GM18861 (cell line): ENCODE measurements at regions not wholly inside any gene's neighbourhood (a gene's known extent, or its start where the extent isn't known, plus 50 kb on each side); places are given as distances from the start of the nearest gene placed in this dataset.
A peak's percentile ranks its signal among the peaks of the same experiment; 100 is the strongest.

Experiments used
- ATAC-seq: cut with Tn5 transposase; IDR thresholded peaks from one replicate; pipeline ENCODE4 v1.9.1; 2021; ENCODE audit not compliant: unreplicated experiment

DNA sequence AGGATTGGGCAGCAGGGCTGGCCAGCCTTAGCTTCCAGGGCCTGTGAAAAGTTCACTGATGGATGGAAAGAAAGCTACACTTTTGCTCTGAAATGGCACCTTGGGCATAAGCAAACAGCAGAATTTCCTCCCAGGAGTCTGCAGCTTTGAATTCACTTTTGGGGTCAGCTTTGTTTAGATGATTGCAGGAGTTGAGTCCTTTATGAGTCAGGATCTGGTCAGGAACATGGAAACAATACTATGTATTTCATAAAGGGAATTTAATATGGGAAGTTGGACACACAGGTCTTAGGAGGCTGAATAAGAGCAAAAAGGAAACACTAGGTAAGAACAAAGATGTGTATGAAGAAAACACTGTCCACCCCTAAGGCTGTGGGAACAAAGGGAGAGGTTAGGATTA lies 345.3 kb downstream of the TSN start:
- ATAC-seq, result no peak

DNA sequence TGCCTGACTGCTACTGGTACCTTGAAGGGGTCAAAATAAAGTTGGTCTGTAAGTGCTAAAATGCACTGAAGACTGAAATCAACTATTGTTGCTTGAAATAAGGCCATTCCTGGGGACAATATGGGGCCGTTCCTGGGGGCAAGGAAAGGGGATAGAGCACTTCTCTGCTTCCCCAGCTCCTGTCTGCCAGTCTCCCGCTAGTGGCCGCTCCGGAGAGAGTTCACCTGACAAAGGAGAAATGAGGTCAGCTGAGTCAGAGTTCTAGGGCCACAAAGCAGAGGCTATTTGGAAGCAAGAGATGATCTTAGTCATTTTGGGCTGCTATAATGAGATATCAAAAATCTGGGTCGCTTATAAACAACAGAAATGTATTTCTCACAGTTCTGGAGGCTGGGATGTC lies 345.9 kb downstream of the TSN start:
- no peak for ATAC-seq

DNA sequence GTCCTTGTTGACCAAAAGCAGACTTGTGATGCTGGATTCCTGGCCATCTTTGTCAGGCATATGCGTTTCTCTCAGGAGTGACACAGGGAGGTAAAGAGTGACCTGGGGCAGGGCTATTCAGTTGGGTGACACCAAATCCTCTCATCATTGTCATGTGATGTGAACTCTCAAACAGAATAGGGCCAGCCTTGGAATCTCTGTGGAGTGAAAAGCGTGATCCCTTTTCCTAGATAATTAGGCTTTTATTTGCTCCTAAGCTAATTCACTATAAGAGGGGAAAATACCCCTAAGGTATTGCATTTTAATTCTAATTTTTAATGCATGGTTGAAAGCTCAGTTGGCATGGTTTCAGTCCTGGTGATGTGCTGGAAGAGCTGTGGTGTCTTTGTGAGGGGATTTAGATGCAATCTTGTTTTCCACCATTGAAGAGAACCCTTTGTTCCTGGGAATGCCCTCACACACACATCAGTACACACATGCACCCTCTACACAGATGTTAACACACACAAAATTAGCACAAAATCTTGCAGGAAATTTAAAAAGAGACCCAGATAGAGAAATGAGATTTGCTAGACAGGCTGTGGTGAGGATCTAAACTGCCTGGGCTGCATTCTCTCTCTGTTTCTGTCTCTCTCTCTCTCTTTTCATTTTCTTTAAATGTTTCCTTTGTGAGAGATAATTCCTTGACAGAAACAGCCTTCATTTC lies 349.9 kb downstream of the TSN start:
- ATAC-seq, result no peak

DNA sequence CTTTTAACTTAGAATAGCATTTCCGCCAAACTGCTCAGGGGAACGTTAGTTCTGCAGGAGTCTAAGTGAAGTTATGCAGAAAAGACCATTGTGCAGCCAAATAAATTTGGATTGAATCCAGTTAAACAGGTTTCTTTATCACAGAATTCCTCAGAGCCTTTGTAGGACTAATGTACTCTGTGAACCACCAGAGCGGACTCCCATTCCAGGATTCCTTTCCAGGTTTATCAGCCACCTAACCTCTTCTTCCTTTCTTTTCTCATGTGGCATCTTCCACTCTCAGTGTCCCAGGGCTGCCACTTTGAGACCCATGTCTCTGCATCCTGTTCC lies 350.4 kb downstream of the TSN start:
- ATAC-seq, result no peak

GRCh38 chr2:122108186-122108585 lies 352.7 kb downstream of the TSN start:
- no peak for ATAC-seq

DNA sequence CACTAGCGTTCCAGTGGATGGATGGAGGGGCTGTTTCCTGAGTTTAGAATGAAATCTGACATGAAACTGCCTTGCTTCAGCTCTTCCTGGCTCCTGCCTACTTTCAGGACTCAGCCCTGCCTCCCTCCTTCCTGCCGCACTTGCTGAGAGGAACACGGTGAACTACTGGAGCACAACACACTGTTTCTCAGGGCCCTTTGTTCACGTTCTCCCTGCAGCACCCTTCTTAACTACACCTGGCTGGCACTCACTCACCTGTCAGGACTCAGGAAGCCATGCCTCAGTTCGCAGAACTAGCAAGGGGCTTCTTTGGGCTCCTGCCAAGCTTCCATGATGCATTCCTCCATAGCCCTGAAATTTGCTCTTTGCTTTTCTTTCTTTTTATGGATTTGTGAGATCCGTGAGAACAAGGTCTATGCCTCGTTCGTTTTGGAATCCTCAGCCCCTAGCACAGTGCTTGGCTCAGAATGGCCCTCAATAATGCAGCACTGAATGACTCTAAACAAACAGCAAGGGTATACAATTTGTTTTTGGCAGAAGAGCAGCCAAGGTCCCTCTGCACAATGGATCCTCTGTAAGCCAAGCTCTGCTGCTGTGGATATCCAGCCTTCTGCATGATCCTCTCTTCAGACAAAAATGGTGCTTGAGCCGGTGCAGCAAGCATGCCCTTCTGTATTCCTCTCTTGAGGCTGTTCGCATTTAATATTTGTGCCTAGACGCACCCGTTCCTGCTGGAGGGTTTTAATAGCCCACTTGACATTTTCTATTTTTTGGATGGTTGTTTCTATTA lies 357.0 kb downstream of the TSN start:
- ATAC-seq, result no peak

DNA sequence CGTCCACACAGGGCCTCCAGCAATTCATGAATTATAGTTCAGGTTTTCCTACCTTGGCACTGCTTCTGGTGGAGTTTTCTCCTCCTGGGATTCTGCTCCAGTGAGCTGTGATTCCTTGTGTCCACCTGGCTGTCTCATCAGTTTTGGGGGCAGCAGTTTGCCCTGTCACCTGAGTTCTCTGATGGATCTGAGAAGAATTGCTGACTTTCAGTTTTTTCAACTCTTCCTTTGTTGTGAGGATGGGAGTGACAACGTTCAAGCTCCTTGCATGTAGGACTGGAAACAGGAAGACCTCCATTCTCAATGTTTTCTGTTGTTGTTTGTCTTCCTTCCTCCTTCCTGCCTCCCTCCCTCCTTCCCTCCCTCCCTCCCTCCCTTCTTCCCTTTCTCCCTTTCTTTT lies 359.0 kb downstream of the TSN start:
- ATAC-seq, result no peak

DNA sequence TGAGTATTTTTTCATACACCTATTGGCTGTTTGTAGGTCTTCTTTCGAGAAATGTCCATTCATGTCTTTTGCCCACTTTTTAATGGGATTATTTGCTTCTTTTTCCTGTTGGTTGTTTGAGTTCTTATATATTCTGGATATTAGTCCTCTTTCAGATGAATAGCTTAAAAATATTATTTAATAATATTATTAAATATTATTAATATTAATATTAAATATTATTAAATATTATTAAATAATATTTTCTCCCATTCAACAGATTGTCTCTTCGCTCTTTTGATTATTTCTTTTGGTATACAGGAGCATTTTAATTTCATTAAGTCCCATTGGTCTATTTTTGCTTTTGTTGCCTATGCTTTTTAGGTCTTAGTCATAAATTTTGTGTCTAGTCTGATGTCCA lies 361.9 kb downstream of the TSN start:
- ATAC-seq, result no peak

DNA sequence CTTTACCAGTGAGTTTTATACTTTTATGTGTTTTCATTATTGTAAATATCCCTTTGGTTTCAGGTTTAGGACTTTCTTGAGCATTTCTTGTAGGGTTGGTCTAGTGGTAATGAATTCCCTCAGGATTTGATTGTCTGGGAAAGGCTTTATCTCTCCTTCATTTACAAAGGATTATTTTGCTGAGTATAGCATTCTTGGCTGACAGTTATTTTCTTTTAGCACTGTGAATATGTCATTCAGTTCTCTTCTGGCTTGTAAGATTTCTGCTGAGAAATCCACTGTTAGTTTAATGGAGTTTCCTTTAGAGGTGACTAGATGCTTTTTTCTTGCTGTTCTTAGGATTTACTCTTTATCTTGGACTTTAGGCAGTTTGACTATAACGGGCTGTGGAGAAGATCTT lies 373.9 kb downstream of the TSN start:
- no peak for ATAC-seq

DNA sequence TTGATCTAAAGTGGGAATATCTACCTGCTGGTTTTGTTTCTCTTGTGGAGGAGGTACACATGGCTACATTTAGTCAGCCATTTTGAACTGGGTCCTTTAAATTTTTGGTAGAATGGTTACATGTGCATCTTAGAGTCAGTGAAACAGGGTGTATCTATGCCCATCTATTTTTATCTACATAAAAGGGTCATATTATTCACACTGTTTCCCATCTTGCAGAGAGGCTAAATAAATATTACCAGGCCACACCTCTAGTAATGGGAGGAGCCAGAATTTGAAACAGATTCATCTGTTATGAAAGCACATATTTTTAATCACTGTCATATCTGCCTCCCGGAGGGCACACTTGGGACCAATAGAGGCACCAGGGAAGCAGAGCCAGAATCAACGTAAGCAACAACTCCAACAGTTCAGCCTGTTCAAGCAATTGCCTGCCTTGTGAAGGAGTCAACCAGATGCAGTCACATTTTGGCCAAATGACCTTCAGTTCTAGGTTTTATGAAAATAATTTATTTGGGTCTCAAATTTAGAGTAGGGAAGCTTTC lies 376.8 kb downstream of the TSN start:
- ATAC-seq, result no peak

DNA sequence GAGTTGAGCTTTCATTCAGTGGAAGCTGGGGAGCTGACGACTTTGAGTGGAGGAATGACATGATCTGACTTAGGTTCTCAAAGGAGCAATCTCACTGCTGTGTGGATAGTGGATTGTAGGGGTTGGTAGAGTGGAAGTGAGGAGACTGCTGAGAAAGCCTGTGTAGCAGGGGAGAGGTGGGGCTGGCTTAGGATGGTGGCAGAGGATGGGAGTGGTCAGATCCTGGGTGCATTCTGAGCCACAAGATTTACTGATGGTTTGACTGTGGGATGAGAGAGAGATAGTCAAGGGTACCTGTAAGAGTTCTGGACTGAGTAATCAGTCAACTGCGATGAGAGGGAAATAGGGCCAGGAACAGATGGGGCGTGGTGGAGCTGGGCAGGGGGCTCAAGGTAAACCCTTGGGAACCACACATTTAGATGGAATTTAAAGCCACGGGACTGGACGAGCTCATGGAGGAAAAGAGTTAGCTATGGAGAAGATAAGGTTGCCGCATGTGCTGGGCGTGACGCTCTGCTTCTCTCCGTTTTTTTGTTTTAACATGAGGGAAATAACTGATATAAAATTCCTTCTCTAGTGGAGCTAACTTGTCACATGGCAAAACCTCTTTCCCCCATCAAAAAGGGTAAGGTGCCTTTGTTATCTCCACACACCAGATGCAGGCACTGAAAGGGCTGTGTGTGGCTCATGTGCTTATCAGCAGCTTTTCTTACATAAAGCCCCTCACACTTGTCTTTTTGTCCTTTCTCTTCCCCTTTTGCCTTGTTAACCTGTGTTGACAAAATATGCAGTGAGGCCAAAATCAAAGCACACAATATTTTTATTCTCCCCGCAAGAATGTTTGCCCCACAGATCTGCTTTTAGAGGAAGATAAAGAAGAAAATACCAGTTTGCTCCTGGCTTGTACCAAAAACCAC lies 379.8 kb downstream of the TSN start:
- no peak for ATAC-seq

DNA sequence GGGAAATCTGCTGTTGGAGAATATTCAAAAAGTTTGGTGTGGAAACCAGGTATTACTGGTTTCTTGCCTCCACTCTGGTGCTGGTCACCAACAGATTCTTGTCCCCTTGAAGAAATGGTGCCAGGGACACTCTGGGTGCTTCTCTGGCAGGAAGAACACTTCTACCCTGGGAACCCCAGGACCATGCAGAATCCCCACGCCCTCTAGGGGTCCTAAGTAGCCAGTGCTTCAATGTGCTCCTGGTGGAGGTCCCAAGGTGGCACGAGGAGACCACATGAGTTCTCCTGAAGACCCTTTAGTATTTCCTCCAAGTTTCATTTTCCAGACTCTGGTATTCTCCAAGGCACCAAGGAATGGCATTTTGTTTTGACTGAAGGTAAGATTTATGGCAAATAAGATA lies 380.6 kb downstream of the TSN start:
- ATAC-seq, result peak; percentile 60

DNA sequence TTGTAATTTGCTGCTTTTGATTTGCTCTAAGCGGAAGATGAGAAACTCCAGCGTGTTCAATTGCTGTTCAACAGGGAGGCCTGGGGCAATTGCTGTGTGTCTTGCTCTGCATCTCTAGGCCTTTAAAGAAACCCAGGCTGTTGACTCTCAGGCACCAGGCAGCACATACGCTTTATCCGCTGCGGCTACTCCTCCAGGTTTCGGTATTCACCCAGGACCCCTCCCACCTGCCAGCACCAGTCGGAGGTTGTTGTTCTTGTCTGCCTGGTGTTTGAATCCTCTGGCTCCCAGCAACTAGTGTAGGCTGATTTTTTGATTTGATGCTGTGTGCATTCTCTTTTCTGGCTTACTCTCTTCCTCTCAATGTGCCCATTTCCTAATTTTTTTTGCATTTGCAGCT lies 383.1 kb downstream of the TSN start:
- no peak for ATAC-seq

- ATAC-seq, result no peak
These were observed 384.4 kb downstream of the TSN start for GRCh38 chr2:122139739-122140420.

- ATAC-seq, result no peak
These were observed 389.4 kb downstream of the TSN start for GRCh38 chr2:122144884-122145283.

GRCh38 chr2:122145856-122146255 lies 390.4 kb downstream of the TSN start:
- ATAC-seq, result no peak

DNA sequence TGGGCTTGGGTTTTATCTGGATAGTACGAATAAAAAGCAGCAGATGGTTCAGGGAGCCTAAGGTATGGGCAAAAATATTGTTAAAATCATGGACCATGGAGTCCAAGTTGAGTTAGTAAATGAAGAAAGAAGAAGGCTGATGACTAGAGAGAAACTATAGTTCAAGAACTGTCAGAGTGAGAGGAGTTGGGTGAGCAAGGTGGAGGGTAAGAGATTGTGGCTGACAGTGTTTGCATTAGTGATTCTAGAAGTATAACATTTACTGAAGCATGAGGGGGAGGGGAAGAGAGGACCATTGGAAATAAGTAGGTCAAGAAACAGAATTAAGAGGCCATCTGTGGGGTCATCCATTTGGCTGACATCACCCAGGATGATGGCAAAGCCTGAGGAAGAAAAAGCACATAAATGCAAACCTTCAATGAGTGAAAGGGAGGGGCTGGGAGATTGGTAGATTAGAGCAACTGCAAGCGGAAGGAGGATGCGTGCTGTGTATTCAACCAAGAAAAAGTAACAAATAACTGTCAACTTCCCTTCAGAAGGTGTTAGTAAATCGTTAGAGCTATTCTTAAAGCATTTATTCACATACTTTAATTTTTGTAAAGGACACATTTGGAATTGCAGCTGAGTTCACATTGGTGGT lies 392.8 kb downstream of the TSN start:
- no peak for ATAC-seq

GRCh38 chr2:122150524-122151280 lies 395.3 kb downstream of the TSN start:
- ATAC-seq, result no peak

GRCh38 chr2:122152571-122152970 lies 397.1 kb downstream of the TSN start:
- ATAC-seq, result no peak
